ENCODE measurements at regions not wholly inside any gene's neighbourhood (a gene's known extent, or its start where the extent isn't known, plus 50 kb on each side); places are given as distances from the start of the nearest gene placed in this dataset.

- TF ChIP-seq CTCF (conservative IDR thresholded peaks at IDR 0.05; ENCODE audit: low read depth, low read length): no peak
- DNase-seq (ENCODE audit: low read depth): no peak
- no peak overlapping the region for H3K4me3 ChIP-seq (ENCODE audit: low read depth, low read length)
Observed at GRCh38 chr1:192441492-192441891, 124.7 kb downstream of the RGS21 start.

- peak; percentile 21 for DNase-seq (ENCODE audit: low read depth)
- H3K4me3 ChIP-seq (ENCODE audit: low read depth, low read length): no peak overlapping the region
- TF ChIP-seq CTCF (conservative IDR thresholded peaks at IDR 0.05; ENCODE audit: low read depth, low read length): no peak
Observed at GRCh38 chr1:192442736-192443135, 125.9 kb downstream of the RGS21 start.

DNA sequence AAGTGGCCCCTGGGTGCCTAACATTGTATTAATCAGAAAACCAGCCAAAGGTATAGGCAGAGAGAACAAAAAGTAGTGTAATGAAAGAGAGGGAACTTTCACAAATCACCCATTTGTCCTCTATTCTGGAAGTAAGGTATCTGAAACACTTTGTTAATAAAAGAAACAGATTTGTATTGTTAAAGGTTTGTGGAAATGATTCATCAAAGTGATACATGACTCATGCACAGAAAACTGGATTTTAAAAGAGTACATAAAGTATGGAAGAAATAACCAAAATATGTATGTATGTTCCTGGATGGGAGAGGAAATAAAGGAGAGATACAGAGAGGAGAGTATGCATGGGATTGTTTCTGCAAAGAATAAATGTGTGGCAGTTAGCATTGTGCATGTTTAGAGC is 126.8 kb downstream of the RGS21 start:
- DNase-seq (ENCODE audit: low read depth): peak; percentile 14
- H3K4me3 ChIP-seq (ENCODE audit: low read depth, low read length): no peak overlapping the region
- no peak for TF ChIP-seq CTCF (conservative IDR thresholded peaks at IDR 0.05; ENCODE audit: low read depth, low read length)

DNA sequence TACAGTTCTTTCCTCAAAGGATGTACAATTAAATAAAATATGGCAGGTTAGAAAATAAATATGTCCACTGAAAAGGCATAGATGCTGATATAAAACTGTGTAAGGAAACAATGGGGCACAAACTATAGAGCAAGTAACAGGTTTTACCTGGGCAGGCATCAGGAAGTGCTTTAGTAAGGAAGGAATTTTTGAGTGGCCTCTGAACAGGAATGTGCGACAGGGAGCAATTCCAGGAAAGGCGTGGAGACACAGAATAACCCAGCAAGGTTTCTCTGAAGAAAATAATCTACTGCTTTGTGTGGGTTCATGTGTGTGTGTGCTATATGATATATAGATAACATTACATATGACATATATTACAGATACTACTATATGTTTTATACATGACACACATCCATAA is 128.4 kb downstream of the RGS21 start:
- TF ChIP-seq CTCF (conservative IDR thresholded peaks at IDR 0.05; ENCODE audit: low read depth, low read length): no peak
- DNase-seq (ENCODE audit: low read depth): no peak
- H3K4me3 ChIP-seq (ENCODE audit: low read depth, low read length): no peak overlapping the region

- peak overlapping the region; percentile 36 for H3K4me3 ChIP-seq (ENCODE audit: low read depth, low read length)
- peak; percentile 68 for TF ChIP-seq CTCF (conservative IDR thresholded peaks at IDR 0.05; ENCODE audit: low read depth, low read length)
- DNase-seq (ENCODE audit: low read depth): peak; percentile 70
Observed at GRCh38 chr1:192445839-192446489, 129.2 kb downstream of the RGS21 start.

DNA sequence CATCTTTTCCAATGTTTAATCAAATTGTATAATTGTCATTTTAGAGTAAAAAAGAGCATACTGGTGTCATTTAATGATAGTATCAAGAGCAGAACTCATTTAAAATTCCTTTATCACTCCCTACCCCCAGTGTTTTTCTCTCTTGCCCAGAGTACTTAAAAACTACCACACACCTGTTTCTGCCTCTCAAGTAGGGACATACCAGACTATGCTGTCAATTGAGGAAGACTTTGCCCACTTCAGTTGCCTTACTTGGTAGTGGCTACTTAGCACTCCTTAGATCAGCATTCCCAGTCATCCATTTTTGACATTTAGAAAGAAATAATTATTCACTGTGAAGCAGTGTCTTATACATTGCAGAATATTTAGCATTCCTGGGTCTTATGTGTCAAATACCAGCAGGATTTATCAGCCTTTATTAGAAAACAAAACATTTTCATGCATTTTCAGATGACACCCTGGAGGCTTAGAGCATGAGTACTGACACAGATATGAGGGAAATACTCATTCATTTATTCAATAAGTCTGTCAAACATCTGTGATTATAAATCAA is 127.5 kb upstream of the RGS1 start:
- TF ChIP-seq CTCF (conservative IDR thresholded peaks at IDR 0.05; ENCODE audit: low read depth, low read length): no peak
- DNase-seq (ENCODE audit: low read depth): peak; percentile 34
- H3K4me3 ChIP-seq (ENCODE audit: low read depth, low read length): no peak overlapping the region
